DMS 273 (cell line): ENCODE measurements at regions not wholly inside any gene's neighbourhood (a gene's known extent, or its start where the extent isn't known, plus 50 kb on each side); places are given as distances from the start of the nearest gene placed in this dataset.
A peak's percentile ranks its signal among the peaks of the same experiment; 100 is the strongest.
"Not testable (repeated sequence)": the region's sequence is repeated elsewhere in the genome, so short reads cannot be mapped to it uniquely, and the experiment has no call there.

ENCODE experiments used
- DNase-seq: peaks from one replicate; lab custom pipeline; 2025; ENCODE audit not compliant: unreplicated experiment; lab: John Stamatoyannopoulos, UW

DNA sequence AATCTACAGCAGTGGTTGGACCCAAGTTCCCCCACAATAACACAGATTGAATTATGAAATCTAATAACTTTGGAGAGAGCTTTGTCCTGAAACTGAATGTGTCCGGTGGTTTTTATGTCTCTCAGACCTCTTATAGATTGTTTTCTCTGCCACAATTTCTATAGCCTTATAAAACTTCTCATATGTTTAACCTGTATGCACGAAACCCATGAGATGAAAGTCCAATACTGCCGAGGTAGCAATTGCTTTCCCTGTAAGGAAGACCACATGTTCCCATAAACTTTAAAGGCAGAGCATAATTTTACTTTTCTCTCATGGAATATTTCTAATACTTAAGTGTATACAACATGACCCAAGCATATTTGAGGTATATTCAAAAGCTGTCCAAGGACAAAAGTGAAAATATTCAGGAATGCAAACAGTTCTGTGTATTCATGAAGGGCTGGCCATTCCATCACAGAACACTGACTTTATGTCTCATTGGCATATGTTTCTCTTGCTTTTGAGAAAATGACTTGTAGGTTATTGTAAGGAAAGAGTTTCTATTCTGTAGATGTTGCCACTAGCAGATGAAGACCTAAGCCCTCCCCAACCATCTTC, 94.4 kb upstream of the TLE4 start:
- no peak for DNase-seq

DNA sequence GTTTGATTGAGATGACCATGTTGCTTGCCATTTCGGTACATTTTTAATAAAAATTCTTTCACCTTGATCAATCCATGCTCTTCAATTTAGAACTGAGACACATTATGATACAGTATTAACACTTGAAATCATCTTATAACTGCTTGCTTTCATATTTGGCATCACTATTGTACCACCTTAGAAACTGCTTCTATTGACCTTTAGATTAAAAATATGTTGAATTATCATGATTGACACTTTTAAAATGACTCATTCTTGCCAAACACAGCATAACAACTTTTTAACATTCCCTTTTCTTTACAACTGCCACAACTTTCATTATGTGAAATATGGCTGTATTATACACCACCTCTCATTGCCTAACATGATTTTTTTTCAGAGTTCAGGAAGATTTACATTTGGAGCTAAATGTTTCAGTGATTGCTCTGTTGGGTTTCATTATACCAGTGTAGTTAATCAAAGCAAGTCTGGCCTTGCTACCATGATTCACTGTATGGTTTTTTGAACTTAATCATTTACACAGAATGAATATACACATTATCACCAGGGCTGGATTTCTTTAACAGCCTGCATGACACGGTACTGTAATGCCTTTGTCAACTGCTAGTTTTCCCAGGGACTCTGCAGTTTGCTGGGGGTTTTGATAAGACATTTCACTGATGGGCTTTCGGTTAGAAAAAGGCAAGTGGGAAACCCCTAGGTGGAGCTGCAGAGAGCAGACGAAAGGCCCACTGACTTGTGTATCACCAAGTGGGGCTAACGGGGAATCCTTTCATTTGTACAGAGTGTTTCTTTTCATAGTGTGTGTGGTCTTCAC, 93.6 kb upstream of the TLE4 start:
- DNase-seq, result peak; percentile 42

DNA sequence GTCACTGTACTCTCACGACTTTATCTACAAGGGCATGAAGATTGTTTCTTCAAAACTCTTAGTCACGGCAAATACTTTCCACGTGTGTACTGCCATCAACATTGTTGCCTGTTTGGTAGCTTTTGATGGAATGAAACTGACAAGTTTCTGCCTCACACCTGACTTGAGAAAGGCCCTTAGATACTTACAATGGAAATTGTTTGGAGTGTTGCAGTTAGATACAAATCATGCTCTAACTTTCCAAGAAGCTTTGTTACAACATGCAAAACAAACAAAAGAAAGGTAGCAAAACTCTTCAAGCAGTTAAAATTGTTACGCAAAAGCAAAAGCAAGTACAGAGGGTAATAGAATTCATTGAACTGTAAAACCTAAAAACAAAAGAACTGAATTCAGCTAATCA, 91.1 kb upstream of the TLE4 start:
- DNase-seq, result no peak

DNA sequence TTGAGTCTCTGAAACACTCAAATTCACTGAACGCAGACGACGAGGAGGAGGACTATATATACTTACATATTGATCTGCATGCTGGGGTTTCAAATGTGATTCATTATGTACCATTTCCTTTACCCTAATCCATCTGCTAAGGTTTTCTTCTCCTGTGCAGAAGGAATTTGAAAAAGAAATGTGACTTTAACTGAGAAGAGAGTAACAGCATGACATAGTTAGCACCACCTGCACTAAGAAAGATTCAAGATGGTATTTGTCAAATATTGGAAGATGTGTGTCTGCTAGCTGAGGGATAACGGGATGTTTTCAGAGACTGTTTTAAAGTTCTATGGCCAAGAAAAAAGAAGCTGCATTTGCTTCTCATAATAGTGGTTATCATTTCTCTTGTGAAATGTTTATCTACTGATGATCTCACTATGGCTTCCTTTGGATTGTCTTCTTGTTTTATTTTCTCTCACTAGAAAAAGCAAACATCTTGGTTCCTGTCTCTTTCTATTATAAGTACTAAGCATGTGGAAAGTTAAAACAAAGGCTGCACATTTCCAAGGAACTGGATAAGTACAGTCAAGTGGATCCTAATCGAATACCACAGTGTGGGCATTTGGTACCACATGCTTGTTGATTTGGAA, 89.8 kb upstream of the TLE4 start:
- no peak for DNase-seq

DNA sequence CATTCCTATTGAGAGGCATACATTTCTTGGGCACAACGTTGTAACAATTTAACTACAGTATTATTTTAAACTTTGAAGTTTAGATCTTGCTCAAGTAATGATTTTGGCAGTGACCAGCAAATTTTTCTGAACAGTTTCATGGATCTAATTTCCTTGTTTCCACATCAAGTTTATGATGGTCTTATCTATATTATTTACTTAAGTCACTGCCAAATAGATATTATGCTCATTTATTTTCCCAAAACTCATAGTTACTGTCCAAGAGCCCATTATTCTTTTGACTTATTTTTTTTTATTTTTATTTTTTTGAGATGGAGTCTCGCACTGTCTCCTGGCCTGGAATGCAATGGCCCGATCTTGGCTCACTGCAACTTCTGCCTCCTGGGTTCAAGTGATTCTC, 86.5 kb upstream of the TLE4 start:
- no peak for DNase-seq

DNA sequence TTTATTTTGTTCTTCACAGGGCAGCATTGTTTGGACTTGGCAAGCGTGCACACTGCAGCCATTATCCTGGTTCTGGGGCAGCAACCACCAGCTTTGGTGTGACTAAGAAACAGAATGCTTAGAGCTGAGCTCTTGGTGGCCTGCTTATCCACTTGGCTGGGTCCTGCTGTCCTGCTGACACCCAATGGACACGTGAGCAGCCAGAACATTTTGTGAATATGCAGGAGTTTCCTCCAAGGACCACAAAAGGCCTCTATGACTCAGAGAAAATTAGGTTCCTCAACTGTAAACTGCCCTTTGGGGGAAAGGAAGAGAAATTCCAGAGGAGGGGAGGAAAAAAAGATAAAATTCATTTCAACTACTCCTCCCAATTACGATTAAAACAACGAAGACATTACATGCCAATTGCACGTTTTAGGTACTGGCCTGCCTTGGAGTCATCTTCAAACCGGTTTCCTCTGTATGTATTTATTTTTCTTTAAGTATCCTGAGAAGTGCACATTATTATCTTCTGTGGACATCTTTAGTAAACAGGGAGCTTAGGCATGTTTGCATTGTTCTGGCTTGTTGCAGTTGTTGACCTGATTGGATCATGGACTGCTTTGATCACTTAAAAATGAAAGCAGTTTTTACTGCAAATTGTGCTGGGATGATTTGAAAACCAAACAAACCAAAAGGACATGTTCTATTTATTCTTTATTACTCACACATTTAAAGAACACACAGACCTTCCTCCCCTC, 82.3 kb upstream of the TLE4 start:
- DNase-seq, result no peak

DNA sequence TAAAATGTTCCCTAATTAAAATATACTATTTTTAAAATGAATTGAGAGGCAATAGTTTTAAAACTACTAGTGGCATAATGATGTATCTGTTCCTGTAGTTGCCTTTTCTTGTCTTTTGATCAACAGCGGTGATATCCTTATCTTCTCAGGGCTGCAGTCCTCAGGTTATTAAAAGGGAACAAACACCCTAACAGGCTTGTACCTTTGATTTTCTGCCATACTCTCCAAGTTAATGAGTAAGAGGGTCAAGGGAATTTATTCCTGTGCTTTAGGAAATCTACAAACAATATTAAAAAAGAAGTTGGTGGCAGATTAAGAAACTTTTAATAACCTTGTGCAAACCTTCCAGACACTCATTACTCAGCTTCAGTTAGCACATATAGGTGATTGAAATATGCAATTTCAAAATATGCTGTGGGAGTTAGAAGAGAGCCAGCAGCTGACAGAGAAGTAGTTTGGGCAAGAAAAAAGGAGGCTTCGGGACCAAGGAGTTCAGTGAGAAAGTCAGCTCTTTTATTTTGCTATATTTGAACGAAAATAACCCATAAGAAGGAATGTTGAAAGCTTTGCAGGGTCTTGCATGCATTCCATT, 81.0 kb upstream of the TLE4 start:
- DNase-seq, result no peak

DNA sequence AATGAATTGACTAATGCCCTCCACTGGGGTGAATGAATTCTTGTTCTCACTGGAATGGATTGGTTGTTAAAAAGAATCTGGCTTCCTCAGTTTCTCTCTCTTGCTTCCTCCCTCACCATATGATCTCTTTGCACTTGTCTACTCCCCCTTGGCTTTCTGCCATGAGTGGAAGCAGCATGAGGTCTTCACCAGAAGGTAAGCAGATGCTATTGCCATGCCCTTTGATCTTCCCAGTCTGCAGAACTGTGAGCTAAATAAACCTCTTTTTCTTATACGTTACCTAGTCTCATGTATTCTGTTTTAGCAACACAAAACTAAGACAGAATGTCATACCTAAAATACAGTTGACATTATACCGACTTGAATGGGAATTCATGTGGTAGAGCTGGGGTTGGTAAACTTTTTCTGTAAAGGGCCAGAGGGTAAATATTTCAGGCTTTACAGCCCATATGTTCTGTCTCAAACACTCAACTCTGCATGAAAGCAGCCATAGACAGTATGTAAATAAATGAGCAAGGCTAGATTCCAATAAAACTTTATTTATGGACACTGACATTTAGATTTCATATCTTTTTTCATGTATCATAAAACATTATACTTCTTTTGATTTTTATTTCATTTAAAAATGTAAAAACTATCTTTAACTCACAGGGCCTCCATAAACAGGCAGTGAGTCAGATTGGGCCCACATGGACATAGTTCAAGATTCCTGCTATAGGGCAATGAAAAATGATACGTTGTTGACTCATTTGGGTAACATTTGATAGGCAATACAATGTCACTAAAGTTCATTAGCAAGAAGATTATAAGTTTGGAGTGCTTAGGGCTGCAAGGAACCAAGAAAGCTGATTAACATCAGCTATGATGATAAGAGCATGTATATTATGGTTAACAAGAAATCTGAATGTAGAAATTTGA, 79.4 kb upstream of the TLE4 start:
- DNase-seq, result peak; percentile 13

DNA sequence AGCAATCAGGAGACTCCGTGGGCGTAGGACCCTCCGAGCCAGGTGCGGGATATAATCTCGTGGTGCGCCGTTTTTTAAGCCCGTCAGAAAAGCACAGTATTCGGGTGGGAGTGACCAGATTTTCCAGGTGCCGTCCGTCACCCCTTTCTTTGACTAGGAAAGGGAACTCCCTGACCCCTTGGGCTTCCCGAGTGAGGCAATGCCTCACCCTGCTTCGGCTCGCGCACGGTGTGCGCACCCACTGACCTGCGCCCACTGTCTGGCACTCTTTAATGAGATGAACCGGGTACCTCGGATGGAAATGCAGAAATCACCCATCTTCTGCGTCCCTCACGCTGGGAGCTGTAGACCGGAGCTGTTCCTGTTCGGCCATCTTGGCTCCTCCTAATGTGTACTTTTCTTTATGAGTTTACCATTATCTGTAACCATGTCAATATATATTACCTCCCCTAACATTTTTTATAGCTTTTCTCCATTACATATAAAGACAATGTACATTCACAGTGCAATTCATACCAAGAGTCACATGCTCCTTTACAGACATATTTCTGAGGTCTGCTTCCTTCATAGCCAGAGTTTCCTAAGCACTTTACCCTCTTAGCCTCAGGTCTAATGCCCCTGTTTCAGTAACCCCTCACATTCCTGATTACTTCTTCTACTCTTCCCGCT, 71.4 kb upstream of the TLE4 start:
- DNase-seq, result not testable (repeated sequence)

DNA sequence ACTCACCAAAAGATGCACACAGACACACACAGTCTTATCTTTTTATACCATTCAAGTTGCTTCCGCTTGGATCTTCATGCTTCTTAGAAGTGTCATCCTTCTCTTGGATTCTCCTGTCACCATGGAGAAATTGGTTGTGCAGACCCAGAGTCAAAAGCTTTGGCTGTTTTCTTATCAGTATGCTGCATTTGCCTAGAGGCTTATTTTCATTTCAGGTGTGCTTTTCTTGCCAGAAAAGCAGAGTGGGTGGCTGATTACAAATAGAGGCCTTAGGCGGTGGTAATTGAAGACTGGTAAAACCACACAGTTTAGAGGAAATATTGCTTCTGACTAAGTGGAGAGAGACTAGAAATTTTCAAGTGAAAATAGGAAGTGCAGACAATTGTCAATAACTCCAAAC, 70.2 kb upstream of the TLE4 start:
- DNase-seq, result no peak

DNA sequence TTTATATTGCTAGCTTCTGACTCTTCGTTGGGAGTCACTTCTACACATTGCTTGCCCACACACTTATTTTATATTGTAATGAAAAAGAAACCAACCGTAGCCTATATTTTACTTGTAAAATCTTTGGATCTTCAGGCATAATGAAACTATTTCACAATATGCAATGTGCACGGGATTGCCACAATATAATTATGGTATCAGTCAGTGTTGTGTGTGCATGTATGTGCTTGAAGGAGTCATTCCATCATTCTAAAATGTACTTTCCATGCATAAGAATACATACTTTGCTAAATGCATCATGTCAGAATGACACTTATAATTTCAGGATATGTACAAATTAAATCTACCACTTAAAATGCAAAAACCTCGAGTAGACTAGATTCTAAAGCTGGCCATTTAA, 64.0 kb upstream of the TLE4 start:
- DNase-seq, result no peak

DNA sequence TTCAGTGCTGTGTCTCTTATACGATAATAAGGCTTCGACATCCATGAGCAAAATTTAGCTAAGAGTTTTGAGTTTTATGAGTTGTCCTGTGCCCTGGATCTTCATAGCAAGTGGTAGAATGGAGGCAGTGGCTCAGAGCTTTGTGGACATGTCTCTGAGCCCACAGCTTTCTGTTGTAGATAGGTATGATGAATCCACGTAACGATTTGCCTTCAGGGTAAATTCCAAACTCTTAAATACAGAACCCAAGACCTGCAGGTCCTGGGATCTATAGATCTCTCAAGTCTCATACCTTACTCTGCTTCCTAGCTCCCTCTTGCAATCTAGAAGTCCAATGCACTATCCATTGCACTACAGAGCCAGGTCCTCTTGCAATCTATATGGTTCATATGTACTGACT, 59.5 kb upstream of the TLE4 start:
- DNase-seq, result no peak
